ENCODE measurements at regions not wholly inside any gene's neighbourhood (a gene's known extent, or its start where the extent isn't known, plus 50 kb on each side); places are given as distances from the start of the nearest gene placed in this dataset.
A peak's percentile ranks its signal among the peaks of the same experiment; 100 is the strongest.

- Histone ChIP-seq H3K27me3 (no peaks in the 10 kb centered on the region), H3K4me3 (no peak overlapping the region), H3K27ac (no peak overlapping the region), H3K9me3 (no peaks in the 10 kb centered on the region), H3K4me1 (peaks cover 0 to 17% of the 10 kb centered on the region in 2 donors), H3K36me3 (no peaks in the 10 kb centered on the region)
- DNase-seq (ENCODE audit: low spot score): no peak
- no peak for TF ChIP-seq CTCF (IDR thresholded peaks at IDR 0.05)
These were observed 110.4 kb upstream of the CTNNB1 start for GRCh38 chr3:41088882-41089281.

GRCh38 chr3:41089566-41089965 lies 109.7 kb upstream of the CTNNB1 start:
- no peaks in the 10 kb centered on the region for H3K36me3 ChIP-seq
- no peaks in the 10 kb centered on the region for H3K9me3 ChIP-seq
- no peak for TF ChIP-seq CTCF (IDR thresholded peaks at IDR 0.05)
- peaks cover 0 to 17% of the 10 kb centered on the region in 2 donors for H3K4me1 ChIP-seq
- DNase-seq (ENCODE audit: low spot score): no peak
- H3K27ac ChIP-seq: no peak overlapping the region
- H3K27me3 ChIP-seq: no peaks in the 10 kb centered on the region
- H3K4me3 ChIP-seq: no peak overlapping the region

- no peak for TF ChIP-seq CTCF (IDR thresholded peaks at IDR 0.05)
- peaks cover 0 to 17% of the 10 kb centered on the region in 2 donors for H3K4me1 ChIP-seq
- H3K27me3 ChIP-seq: no peaks in the 10 kb centered on the region
- no peak for DNase-seq (ENCODE audit: low spot score)
- no peaks in the 10 kb centered on the region for H3K9me3 ChIP-seq
- H3K4me3 ChIP-seq: no peak overlapping the region
- H3K36me3 ChIP-seq: no peaks in the 10 kb centered on the region
- no peak overlapping the region for H3K27ac ChIP-seq
These were observed 106.5 kb upstream of the CTNNB1 start for GRCh38 chr3:41092844-41093243.

GRCh38 chr3:41093476-41093875 lies 105.8 kb upstream of the CTNNB1 start:
- Histone ChIP-seq H3K27me3 (no peaks in the 10 kb centered on the region), H3K4me1 (peaks cover 0 to 11% of the 10 kb centered on the region in 2 donors), H3K27ac (no peak overlapping the region), H3K4me3 (no peak overlapping the region), H3K36me3 (no peaks in the 10 kb centered on the region), H3K9me3 (no peaks in the 10 kb centered on the region)
- DNase-seq (ENCODE audit: low spot score): no peak
- TF ChIP-seq CTCF (IDR thresholded peaks at IDR 0.05): no peak

GRCh38 chr3:41094351-41094750 lies 105.0 kb upstream of the CTNNB1 start:
- DNase-seq (ENCODE audit: low spot score): no peak
- no peaks in the 10 kb centered on the region for H3K27me3 ChIP-seq
- H3K36me3 ChIP-seq: no peaks in the 10 kb centered on the region
- H3K27ac ChIP-seq: no peak overlapping the region
- no peak for TF ChIP-seq CTCF (IDR thresholded peaks at IDR 0.05)
- H3K4me1 ChIP-seq: peaks cover 0 to 2% of the 10 kb centered on the region in 2 donors
- no peak overlapping the region for H3K4me3 ChIP-seq
- H3K9me3 ChIP-seq: no peaks in the 10 kb centered on the region

GRCh38 chr3:41095702-41096101 lies 103.6 kb upstream of the CTNNB1 start:
- H3K36me3 ChIP-seq: no peaks in the 10 kb centered on the region
- H3K4me1 ChIP-seq: no peaks in the 10 kb centered on the region
- peak in 1 of 2 donors; percentile 15 for TF ChIP-seq CTCF (IDR thresholded peaks at IDR 0.05)
- H3K9me3 ChIP-seq: no peaks in the 10 kb centered on the region
- DNase-seq (ENCODE audit: low spot score): no peak
- H3K27ac ChIP-seq: no peak overlapping the region
- no peaks in the 10 kb centered on the region for H3K27me3 ChIP-seq
- H3K4me3 ChIP-seq: no peak overlapping the region

Data from right atrium auricular region (tissue), 2 donors.